CD4-positive, alpha-beta T cell treated with Interferon gamma for 1 hour (primary cell): ENCODE measurements at regions not wholly inside any gene's neighbourhood (a gene's known extent, or its start where the extent isn't known, plus 50 kb on each side); places are given as distances from the start of the nearest gene placed in this dataset.
"Not testable (repeated sequence)": the region's sequence is repeated elsewhere in the genome, so short reads cannot be mapped to it uniquely, and the experiment has no call there.

Experiments
- DNase-seq: peaks from one replicate; pipeline ENCODE4 v3.0.0-alpha.2; 2020

GRCh38 chr9:96130970-96131369 lies 171.0 kb downstream of the HSD17B3 start:
- DNase-seq: no peak

- no peak for DNase-seq
These were observed 172.2 kb downstream of the HSD17B3 start for GRCh38 chr9:96129747-96130146.

- no peak for DNase-seq
These were observed 173.1 kb downstream of the HSD17B3 start for GRCh38 chr9:96128880-96129279.

- DNase-seq: no peak
These were observed 175.6 kb downstream of the HSD17B3 start for GRCh38 chr9:96126321-96126881.

- DNase-seq: no peak
These were observed 176.4 kb downstream of the HSD17B3 start for GRCh38 chr9:96125624-96126023.

- DNase-seq: no peak
These were observed 179.2 kb downstream of the HSD17B3 start for GRCh38 chr9:96122751-96123150.

GRCh38 chr9:96122282-96122681 lies 179.7 kb downstream of the HSD17B3 start:
- DNase-seq: no peak

- no peak for DNase-seq
These were observed 180.8 kb downstream of the HSD17B3 start for GRCh38 chr9:96121136-96121535.

- DNase-seq: no peak
These were observed 184.4 kb downstream of the HSD17B3 start for GRCh38 chr9:96117398-96118080.

- no peak for DNase-seq
These were observed 185.5 kb downstream of the HSD17B3 start for GRCh38 chr9:96116275-96117064.

GRCh38 chr9:96115836-96116235 lies 186.1 kb downstream of the HSD17B3 start:
- no peak for DNase-seq

GRCh38 chr9:96113032-96113431 lies 188.9 kb downstream of the HSD17B3 start:
- DNase-seq: no peak

- no peak for DNase-seq
These were observed 192.2 kb downstream of the HSD17B3 start for GRCh38 chr9:96109680-96110351.

- no peak for DNase-seq
These were observed 193.1 kb downstream of the HSD17B3 start for GRCh38 chr9:96108691-96109380.

- no peak for DNase-seq
These were observed 194.5 kb downstream of the HSD17B3 start for GRCh38 chr9:96107436-96107835.

GRCh38 chr9:96100385-96101300 lies 201.3 kb downstream of the HSD17B3 start:
- no peak for DNase-seq

- not testable (repeated sequence) for DNase-seq
These were observed 211.3 kb downstream of the HSD17B3 start for GRCh38 chr9:96090630-96091029.

- no peak for DNase-seq
These were observed 212.4 kb downstream of the HSD17B3 start for GRCh38 chr9:96089452-96090085.

GRCh38 chr9:96088510-96088909 lies 213.0 kb downstream of the ERCC6L2 start:
- no peak for DNase-seq

GRCh38 chr9:96087669-96088299 lies 212.3 kb downstream of the ERCC6L2 start:
- no peak for DNase-seq
